Activated naive CD8-positive, alpha-beta T cell treated with anti-CD3 and anti-CD28 coated beads for 36 hours (primary cell): ENCODE measurements at regions not wholly inside any gene's neighbourhood (a gene's known extent, or its start where the extent isn't known, plus 50 kb on each side); places are given as distances from the start of the nearest gene placed in this dataset.

Experiments used
- DNase-seq: peaks from one replicate; pipeline ENCODE4 v3.0.0; 2021
- H3K27ac Mint-ChIP-seq: one replicate; pipeline ENCODE4 v1.8.0; 2022; ENCODE audit warnings: mild to moderate bottlenecking, moderate library complexity, mixed read lengths
- H3K27me3 Mint-ChIP-seq: one replicate; pipeline ENCODE4 v1.8.0; 2022; ENCODE audit warnings: mild to moderate bottlenecking, mixed read lengths
- H3K36me3 Mint-ChIP-seq: one replicate; pipeline ENCODE4 v1.8.0; 2021; ENCODE audit warnings: mild to moderate bottlenecking, mixed read lengths
- H3K4me1 Mint-ChIP-seq: one replicate; pipeline ENCODE4 v1.8.0; 2021; ENCODE audit warnings: mixed read lengths
- H3K4me3 Mint-ChIP-seq: one replicate; pipeline ENCODE4 v1.8.0; 2022; ENCODE audit warnings: mild to moderate bottlenecking, moderate library complexity, mixed read lengths
- H3K9me3 Mint-ChIP-seq: one replicate; pipeline ENCODE4 v1.8.0; 2022; ENCODE audit warnings: mixed read lengths

DNA sequence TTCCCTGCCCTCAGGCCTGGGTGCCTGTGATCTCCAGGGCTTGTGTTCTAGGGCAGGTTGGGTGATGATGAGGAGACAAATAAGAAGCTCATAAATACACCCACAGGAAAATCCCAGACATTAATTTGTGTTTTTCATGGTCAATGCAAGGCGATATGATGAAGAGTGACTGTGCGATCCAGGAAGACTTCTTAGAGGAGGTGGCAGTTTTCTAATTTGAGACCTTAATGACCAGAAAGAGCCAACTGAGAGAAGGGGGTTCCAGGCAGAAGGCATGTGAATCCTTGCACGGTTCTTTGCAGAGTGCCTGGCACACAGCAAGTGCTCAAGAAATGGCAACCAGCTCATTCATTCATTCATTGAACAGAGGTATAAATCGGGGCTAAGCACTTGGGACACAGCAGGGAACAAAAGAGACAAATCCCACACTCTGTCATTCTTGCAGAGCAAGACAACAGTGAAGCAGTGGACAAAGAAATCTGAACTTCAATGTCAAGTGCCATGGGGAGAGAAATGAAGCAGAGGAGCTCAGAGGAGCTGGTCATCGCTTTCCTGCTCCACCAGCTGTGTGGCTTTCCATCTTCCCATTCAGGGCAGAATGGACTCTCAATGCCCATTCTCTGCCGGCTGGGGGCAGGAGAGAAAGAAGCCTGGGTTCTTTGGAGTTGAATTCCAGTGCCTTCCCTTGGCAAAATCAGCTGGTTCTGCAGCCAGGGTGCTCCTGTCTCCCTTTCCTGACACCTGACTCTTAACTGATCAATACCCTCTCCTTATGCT is 128.3 kb downstream of the AACS start:
- no peak overlapping the region for H3K4me3 Mint-ChIP-seq
- H3K36me3 Mint-ChIP-seq, result no peaks in the 10 kb centered on the region
- no peaks in the 10 kb centered on the region for H3K9me3 Mint-ChIP-seq
- no peak overlapping the region for H3K27ac Mint-ChIP-seq
- peaks cover 64% of the 10 kb centered on the region for H3K27me3 Mint-ChIP-seq
- no peak for DNase-seq
- H3K4me1 Mint-ChIP-seq, result no peaks in the 10 kb centered on the region

DNA sequence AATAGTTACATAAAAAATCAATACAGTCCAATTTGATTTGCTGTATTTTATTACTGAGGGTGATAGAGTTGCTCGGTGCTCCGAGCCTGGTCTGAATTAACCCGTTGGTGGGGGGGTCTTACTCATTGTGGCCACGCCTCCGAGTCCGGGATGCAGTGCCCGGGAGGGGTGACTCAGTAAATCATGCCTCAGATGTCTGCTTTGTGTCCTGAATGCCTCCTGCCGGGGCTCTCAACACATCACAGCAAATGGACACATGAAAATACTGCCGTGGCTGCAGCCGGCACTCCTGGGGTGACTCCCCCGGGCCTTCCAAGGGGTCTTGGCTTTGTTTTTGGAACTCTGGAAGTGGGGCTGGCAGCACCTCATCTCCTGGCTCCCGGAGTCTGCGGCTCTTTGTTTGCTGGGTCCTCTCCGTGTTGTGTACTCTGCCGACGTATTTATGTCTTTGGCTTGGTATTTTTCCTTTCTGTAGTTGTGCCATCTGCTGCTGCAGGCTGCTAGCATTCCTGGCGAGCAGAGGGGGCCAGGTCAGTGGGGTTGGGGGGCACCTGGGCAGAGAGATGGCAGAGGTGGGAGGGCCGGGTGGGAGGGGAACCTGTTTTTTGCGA is 129.0 kb downstream of the AACS start:
- Mint-ChIP-seq H3K27me3 (peaks cover 61% of the 10 kb centered on the region), H3K9me3 (no peaks in the 10 kb centered on the region), H3K4me3 (no peak overlapping the region), H3K4me1 (no peaks in the 10 kb centered on the region), H3K27ac (no peak overlapping the region), H3K36me3 (no peaks in the 10 kb centered on the region)
- DNase-seq, result no peak

DNA sequence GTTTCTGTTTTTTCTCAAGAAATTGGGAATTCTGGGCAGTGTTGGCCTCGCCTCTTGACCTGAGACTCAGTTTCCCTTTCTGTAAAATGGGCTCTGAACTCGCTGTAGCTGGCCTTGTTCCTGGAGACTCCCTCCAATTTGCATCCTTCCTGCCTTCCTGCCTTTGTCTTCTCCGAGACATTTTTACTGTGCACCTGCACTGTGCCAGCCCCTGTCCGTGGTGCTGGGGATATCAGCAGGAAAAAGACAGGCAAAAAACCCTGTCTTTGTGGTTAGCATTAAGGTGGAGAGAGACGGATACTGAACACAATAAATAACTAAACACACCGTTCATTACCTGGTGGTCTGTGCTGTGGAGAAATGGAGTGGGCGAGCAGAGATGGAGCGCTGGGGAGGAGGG is 129.8 kb downstream of the AACS start:
- peaks cover 55% of the 10 kb centered on the region for H3K27me3 Mint-ChIP-seq
- DNase-seq, result no peak
- H3K27ac Mint-ChIP-seq, result no peak overlapping the region
- no peaks in the 10 kb centered on the region for H3K9me3 Mint-ChIP-seq
- no peaks in the 10 kb centered on the region for H3K4me1 Mint-ChIP-seq
- H3K36me3 Mint-ChIP-seq, result no peaks in the 10 kb centered on the region
- H3K4me3 Mint-ChIP-seq, result no peak overlapping the region

DNA sequence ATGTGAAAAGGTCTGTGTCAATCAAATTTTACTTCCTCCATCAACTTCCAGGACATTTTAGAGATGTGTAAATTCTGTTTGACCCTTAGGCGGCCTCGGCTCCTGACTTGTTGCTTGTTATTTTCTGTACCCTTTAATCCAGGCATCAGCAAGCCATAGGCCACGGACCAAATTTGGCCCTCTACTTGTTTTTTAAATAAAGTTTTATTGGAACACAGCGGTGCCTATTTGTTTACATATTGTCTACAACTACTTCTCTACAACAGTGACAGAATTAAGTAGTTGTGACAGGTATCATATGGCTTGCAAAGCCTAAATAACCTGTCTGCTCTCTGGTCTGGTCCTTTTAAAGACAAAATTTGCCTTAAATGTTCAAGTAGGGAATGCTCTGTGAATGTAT is 132.1 kb downstream of the AACS start:
- Mint-ChIP-seq H3K4me3 (no peak overlapping the region), H3K9me3 (no peaks in the 10 kb centered on the region), H3K36me3 (no peaks in the 10 kb centered on the region), H3K27me3 (peaks cover 42% of the 10 kb centered on the region), H3K27ac (no peak overlapping the region), H3K4me1 (no peaks in the 10 kb centered on the region)
- DNase-seq, result no peak

DNA sequence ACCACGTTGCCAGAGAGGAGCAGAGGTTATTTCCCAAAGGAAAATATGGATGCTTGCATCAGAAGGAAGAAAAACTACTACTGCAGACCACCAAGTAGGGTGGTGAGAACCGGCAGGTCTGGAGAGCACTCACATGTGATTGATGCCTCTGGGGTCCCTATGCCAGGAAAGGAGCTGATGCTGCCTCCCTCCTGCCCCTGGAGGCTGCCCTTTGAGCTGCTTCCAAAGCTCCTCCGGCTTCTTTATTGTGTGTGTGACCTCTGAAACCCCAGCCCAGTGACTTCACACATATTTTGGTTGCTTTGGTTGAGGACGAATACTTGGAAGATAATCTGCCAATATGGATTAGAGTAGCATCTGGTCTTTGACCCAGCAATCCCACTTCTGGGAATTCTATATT is 133.4 kb downstream of the AACS start:
- Mint-ChIP-seq H3K4me1 (no peaks in the 10 kb centered on the region), H3K4me3 (no peak overlapping the region), H3K27me3 (peaks cover 37% of the 10 kb centered on the region), H3K27ac (no peak overlapping the region), H3K9me3 (no peaks in the 10 kb centered on the region), H3K36me3 (no peaks in the 10 kb centered on the region)
- no peak for DNase-seq

DNA sequence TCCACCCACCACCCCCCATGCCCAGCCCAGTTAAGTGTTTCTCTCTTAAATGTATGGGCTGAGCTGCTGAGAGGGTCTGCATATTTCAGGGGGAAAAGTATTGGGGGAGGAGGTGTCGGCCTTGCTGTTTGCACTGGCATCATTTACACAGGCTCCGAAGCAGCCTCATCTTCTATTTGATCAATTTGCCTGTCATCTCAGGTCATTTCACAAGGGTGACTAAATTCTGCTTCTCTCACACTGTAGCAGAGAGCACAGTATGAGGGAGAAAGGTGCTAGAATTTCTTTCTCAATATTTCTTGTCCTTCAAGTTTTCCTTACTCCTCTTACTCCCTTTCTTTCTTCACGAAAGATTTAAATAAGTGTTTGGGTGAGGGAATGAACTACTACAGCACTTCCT is 135.9 kb downstream of the AACS start:
- no peak for DNase-seq
- H3K4me3 Mint-ChIP-seq, result no peak overlapping the region
- no peaks in the 10 kb centered on the region for H3K9me3 Mint-ChIP-seq
- H3K4me1 Mint-ChIP-seq, result no peaks in the 10 kb centered on the region
- no peaks in the 10 kb centered on the region for H3K36me3 Mint-ChIP-seq
- peaks cover 25% of the 10 kb centered on the region for H3K27me3 Mint-ChIP-seq
- H3K27ac Mint-ChIP-seq, result no peak overlapping the region

DNA sequence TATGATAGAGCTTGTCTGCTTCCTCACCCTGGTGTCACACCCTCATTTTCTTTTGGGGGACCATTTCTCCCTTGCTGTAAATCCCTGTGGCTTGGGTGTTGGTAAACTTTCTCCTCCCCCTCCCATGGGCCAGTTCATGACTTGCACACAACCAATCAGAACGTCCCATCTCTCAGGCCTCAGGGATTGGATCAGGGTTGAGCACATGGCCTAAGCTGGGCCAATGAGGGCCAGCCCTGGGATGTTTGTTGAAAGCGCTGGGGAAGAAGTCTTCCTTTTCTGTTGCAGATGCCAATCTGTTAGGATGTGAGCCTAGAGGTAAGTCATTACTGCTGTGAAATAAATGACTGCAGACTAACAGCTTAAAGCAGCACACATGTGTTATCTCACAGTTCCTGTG is 136.7 kb downstream of the AACS start:
- DNase-seq, result no peak
- H3K4me3 Mint-ChIP-seq, result no peak overlapping the region
- no peak overlapping the region for H3K27ac Mint-ChIP-seq
- H3K27me3 Mint-ChIP-seq, result peaks cover 28% of the 10 kb centered on the region
- no peaks in the 10 kb centered on the region for H3K36me3 Mint-ChIP-seq
- no peaks in the 10 kb centered on the region for H3K9me3 Mint-ChIP-seq
- no peaks in the 10 kb centered on the region for H3K4me1 Mint-ChIP-seq

DNA sequence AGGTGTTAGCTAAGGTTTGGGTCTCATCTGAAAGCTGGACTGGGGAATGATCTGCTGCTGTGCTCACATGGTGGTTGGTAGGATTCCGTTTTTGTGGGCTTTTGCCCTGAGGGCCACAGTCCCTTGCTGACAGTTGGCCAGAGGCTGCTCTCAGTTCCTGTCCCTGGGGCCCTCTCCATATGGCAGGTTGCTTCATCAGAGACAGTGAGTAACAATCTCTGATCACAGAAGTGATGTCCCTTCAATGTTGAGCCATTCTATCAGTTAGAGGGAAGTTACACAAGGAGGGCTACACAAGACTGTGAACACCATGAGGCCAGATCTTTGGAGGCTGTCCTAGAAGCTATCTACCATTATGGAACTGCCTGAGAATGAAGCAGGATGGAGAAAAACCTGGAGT is 137.2 kb downstream of the AACS start:
- no peak for DNase-seq
- Mint-ChIP-seq H3K9me3 (no peaks in the 10 kb centered on the region), H3K4me3 (no peak overlapping the region), H3K27ac (no peak overlapping the region), H3K4me1 (no peaks in the 10 kb centered on the region), H3K36me3 (no peaks in the 10 kb centered on the region), H3K27me3 (peaks cover 28% of the 10 kb centered on the region)

DNA sequence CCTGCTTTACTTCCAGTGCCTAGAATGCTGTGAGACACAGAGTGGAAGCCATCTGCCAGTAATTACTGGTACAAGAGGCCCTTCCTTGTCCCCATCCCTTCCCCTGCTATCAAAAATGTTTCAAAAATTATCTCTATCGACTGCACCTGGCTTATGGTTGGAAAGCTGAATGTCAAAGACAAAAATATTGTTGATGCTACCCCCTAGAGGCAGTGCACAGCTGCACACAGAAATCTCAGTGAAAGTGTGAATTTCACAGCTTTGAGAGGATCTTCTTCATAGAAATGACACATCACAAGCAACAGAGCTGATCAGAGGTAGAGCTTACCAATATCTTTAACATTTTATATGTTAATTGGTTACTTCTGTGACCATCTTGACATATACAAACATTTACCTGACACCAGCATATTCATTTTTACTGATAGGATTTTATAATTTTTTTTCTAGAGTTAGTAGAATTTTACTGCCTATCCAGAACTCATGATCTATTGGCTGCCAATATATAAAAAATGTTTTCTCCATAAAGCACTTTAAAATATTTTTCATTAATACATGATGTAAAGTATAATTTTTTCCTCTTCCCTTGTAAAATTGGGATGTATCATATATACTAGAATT is 138.0 kb downstream of the AACS start:
- Mint-ChIP-seq H3K4me1 (no peaks in the 10 kb centered on the region), H3K27me3 (peaks cover 28% of the 10 kb centered on the region), H3K36me3 (no peaks in the 10 kb centered on the region), H3K9me3 (no peaks in the 10 kb centered on the region), H3K27ac (no peak overlapping the region), H3K4me3 (no peak overlapping the region)
- DNase-seq, result no peak

DNA sequence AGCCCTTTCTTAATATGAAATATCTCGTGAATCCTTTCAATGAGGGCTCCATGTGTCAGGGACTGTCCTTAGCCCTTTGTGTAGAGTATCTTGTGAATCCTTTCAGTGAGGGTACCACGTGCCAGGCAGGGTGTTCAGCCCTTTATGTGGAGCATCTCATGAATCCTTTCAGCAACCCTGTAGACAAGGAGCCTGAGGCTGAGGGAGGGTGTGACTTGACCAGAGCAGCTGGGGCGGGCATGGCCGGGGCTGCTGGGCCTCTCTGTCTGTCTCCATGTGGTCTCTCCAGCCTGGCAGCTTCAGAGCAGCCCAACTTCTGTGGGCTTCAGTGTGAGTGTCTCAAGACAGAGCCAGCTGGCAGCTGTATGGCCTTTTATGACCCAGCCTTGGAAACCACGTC is 140.2 kb downstream of the AACS start:
- Mint-ChIP-seq H3K27ac (no peak overlapping the region), H3K9me3 (no peaks in the 10 kb centered on the region), H3K27me3 (peaks cover 32% of the 10 kb centered on the region), H3K4me1 (no peaks in the 10 kb centered on the region), H3K36me3 (no peaks in the 10 kb centered on the region), H3K4me3 (no peak overlapping the region)
- DNase-seq, result no peak

DNA sequence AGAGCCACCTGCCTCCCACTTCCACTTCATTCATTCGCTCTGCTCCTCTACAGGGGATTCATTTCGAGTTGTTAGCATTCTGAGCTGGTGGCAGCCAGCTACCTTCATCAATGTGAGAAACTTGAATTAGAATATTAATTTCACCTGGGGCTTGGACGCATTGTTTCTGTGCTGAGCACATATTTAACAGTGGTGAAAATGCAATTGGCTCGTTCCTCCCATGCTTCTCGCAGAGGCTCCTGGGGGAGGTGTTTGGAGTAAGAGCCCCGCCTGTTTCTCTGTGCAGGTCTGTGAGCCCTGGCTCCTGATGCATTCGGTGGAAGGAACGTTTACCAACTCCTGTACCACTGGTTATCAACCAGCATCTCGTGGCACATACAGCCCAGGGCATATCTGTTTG is 141.5 kb downstream of the AACS start:
- H3K27ac Mint-ChIP-seq, result no peak overlapping the region
- DNase-seq, result no peak
- no peak overlapping the region for H3K4me3 Mint-ChIP-seq
- no peaks in the 10 kb centered on the region for H3K36me3 Mint-ChIP-seq
- no peaks in the 10 kb centered on the region for H3K9me3 Mint-ChIP-seq
- peaks cover 29% of the 10 kb centered on the region for H3K27me3 Mint-ChIP-seq
- H3K4me1 Mint-ChIP-seq, result no peaks in the 10 kb centered on the region

DNA sequence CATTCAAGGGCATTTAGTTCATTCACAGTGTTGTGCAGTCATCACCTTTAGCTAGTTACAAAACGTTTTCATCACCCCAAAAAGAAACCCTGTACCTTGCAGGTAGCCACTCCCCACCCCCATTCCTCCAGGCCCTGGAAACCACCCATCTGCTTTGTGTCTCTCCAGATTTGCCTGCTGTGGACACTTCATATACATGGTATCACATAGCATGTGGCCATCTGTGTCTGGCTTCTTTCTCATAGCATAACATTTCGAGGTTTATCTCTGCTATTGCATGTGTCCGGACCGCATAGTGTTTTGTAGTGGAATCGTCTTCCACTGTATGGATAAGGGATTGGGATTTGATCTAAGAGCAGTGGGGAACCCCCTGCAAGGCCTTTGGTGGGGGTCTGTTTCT is 143.1 kb downstream of the AACS start:
- no peak overlapping the region for H3K4me3 Mint-ChIP-seq
- no peak overlapping the region for H3K27ac Mint-ChIP-seq

DNA sequence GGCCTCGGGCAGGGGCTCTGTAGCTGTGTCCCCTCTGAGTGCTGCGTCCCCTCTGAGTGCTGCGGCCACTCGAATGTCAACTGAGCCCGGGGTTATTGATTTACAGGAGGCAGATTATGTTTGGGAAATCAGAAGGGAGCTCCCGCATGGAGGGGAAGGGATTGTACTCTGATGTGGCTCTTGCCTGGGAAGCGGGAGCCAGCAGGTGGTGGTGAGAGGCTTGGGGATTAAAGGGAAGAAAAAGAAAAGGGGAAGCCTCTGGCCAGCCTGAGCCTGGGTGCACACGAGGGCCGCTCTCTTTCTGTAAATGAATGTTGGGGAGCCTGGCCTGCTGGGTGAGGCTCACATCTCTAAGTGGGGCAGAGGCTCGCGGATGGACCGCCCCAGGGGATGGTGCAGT is 143.7 kb downstream of the AACS start:
- H3K4me3 Mint-ChIP-seq, result no peak overlapping the region
- no peak for DNase-seq
- H3K27me3 Mint-ChIP-seq, result peaks cover 21% of the 10 kb centered on the region
- H3K27ac Mint-ChIP-seq, result no peak overlapping the region
- H3K9me3 Mint-ChIP-seq, result no peaks in the 10 kb centered on the region
- no peaks in the 10 kb centered on the region for H3K36me3 Mint-ChIP-seq
- no peaks in the 10 kb centered on the region for H3K4me1 Mint-ChIP-seq

More for the DNA sequence above, 143.1 kb downstream of the AACS start:
- H3K4me1 Mint-ChIP-seq, result no peaks in the 10 kb centered on the region
- peaks cover 21% of the 10 kb centered on the region for H3K27me3 Mint-ChIP-seq
- DNase-seq, result no peak
- no peaks in the 10 kb centered on the region for H3K9me3 Mint-ChIP-seq
- no peaks in the 10 kb centered on the region for H3K36me3 Mint-ChIP-seq

DNA sequence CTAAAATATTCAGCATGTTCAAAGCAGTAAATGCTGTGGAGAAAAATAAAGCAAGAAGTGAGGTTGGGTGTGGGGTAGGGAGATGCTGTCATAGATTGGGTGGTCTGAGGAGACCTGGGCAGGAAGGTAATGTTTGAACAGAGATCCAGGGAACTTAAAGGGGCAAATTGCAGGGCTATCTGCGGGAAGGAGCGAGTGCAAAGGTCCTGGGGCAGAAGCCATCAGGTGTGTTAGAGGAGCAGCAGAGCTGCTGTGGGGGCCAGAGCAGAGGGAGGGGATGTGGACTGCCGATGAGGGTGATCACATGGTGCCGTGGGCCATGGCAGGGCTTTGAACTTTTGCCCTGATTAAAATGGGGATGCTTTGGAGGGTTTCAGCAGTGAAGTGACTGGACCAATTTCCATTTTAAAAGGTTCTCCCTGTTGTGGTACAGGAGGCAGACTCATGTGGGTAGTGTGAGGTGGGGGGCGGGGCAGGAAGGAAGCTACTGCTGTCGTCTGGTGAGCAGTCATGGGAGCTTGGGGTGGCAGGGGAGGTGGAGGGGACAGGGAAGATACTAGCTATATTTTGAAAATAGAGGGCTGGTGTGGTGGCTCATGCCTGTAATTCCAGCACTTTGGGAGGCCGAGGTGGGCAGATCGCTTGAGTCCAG is 145.0 kb downstream of the AACS start:
- Mint-ChIP-seq H3K27ac (no peak overlapping the region), H3K4me1 (no peaks in the 10 kb centered on the region), H3K4me3 (no peak overlapping the region), H3K27me3 (peaks cover 21% of the 10 kb centered on the region), H3K9me3 (no peaks in the 10 kb centered on the region), H3K36me3 (no peaks in the 10 kb centered on the region)
- DNase-seq, result no peak

DNA sequence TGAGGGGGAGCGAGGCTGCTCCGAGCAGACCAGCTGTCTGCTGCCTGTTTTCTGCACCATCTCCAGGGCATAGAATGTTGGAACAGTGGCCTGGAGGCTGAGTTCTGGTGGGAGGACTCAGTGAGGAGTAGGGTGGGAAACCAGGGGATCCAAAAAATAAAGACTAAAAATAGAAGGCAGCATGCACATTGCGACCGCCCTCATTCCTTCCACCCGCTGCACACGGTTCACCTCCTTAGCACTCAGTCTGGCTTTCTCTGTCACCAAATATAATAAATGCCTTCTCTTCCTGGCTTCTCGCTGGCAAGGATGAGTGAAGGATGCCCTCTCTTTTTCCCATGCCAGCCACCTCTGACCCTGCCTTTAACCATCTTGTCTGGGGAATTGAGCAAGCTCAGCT is 146.2 kb downstream of the AACS start:
- Mint-ChIP-seq H3K4me3 (no peak overlapping the region), H3K4me1 (no peaks in the 10 kb centered on the region), H3K9me3 (no peaks in the 10 kb centered on the region), H3K27me3 (peaks cover 15% of the 10 kb centered on the region), H3K27ac (no peak overlapping the region), H3K36me3 (no peaks in the 10 kb centered on the region)
- no peak for DNase-seq
